GM23248 (cell line): ENCODE measurements at regions not wholly inside any gene's neighbourhood (a gene's known extent, or its start where the extent isn't known, plus 50 kb on each side); places are given as distances from the start of the nearest gene placed in this dataset.
"Not testable (repeated sequence)": the region's sequence is repeated elsewhere in the genome, so short reads cannot be mapped to it uniquely, and the experiment has no call there.

Source experiments
- DNase-seq: peaks from one replicate; pipeline ENCODE4 v3.0.0-alpha.2; 2015
- H2AFZ ChIP-seq: fragments of 200-600 bp; sonication (generic); 2 replicates; pipeline ENCODE4 v1.6.1; 2016; ENCODE audit warnings: antibody characterized with exemption
- H3F3A ChIP-seq: fragments of 200-600 bp; sonication (generic); 2 replicates; pipeline ENCODE4 v1.6.1; 2016; ENCODE audit warnings: mild to moderate bottlenecking, antibody characterized with exemption, mixed run types; ENCODE audit not compliant: insufficient read depth
- H3K27ac ChIP-seq: fragments of 200-600 bp; sonication (generic); 2 replicates; pipeline ENCODE4 v1.5.1; 2016; ENCODE audit warnings: mild to moderate bottlenecking
- H3K27me3 ChIP-seq: fragments of 200-600 bp; sonication (generic); replicated peaks from 2 replicates; pipeline ENCODE4 v1.6.1; 2016; ENCODE audit warnings: mild to moderate bottlenecking; ENCODE audit not compliant: insufficient read depth
- H3K36me3 ChIP-seq: fragments of 200-600 bp; sonication (generic); 2 replicates; pipeline ENCODE4 v1.6.1; 2016; ENCODE audit warnings: low read depth, mild to moderate bottlenecking
- H3K4me1 ChIP-seq: fragments of 200-600 bp; sonication (generic); 2 replicates; pipeline ENCODE4 v1.6.1; 2016; ENCODE audit warnings: mild to moderate bottlenecking; ENCODE audit not compliant: insufficient read depth
- H3K4me2 ChIP-seq: fragments of 200-600 bp; sonication (generic); one replicate; pipeline ENCODE4 v1.6.1; 2016; ENCODE audit warnings: mild to moderate bottlenecking; ENCODE audit not compliant: unreplicated experiment
- H3K4me3 ChIP-seq: fragments of 200-600 bp; sonication (generic); 2 replicates; pipeline ENCODE4 v1.5.1; 2016; ENCODE audit warnings: mild to moderate bottlenecking
- H3K79me2 ChIP-seq: fragments of 200-600 bp; sonication (generic); 2 replicates; pipeline ENCODE4 v1.6.1; 2016; ENCODE audit warnings: mild to moderate bottlenecking; ENCODE audit not compliant: insufficient read depth
- H3K9ac ChIP-seq: fragments of 200-600 bp; sonication (generic); 2 replicates; pipeline ENCODE4 v1.6.1; 2016; ENCODE audit warnings: mild to moderate bottlenecking
- H3K9me2 ChIP-seq: fragments of 200-600 bp; sonication (generic); 2 replicates; pipeline ENCODE4 v1.6.1; 2016; ENCODE audit warnings: mixed run types, mild to moderate bottlenecking, moderate library complexity; ENCODE audit not compliant: insufficient read depth
- H3K9me3 ChIP-seq: fragments of 200-600 bp; sonication (generic); one replicate; pipeline ENCODE4 v1.6.1; 2017; ENCODE audit warnings: low read depth
- H4K20me1 ChIP-seq: fragments of 200-600 bp; sonication (generic); 2 replicates; pipeline ENCODE4 v1.6.0; 2016; ENCODE audit not compliant: insufficient read depth
- EZH2 ChIP-seq: fragments of 200-600 bp; sonication (generic); IDR thresholded peaks from 2 replicates; pipeline ENCODE4 v1.6.1; 2018; ENCODE audit warnings: antibody characterized with exemption, mild to moderate bottlenecking; ENCODE audit not compliant: insufficient read depth, poor library complexity, severe bottlenecking
- EZH2phosphoT487 ChIP-seq: fragments of 200-600 bp; sonication (generic); IDR thresholded peaks from 2 replicates; pipeline ENCODE4 v1.6.1; 2018; ENCODE audit warnings: antibody characterized with exemption, moderate library complexity, mild to moderate bottlenecking, low read depth; ENCODE audit not compliant: insufficient read depth
- WGBS, 2 experiments: methylation state at CpG; one replicate each; pipeline ENCODE4 v1.1.6; 2015 to 2017; ENCODE audit warnings: low lambda C conversion rate in 2 of 2, low coverage in 1 of 2; ENCODE audit errors: missing lambda C conversion rate in 2 of 2; 5-methylcytosine and 5-hydroxymethylcytosine counted together
- in situ Hi-C: fragments of 300-500 bp; cut with MboI; formaldehyde crosslinking; loops from 2 replicates; pipeline ENCODE4 v1.15.0; 2020

DNA sequence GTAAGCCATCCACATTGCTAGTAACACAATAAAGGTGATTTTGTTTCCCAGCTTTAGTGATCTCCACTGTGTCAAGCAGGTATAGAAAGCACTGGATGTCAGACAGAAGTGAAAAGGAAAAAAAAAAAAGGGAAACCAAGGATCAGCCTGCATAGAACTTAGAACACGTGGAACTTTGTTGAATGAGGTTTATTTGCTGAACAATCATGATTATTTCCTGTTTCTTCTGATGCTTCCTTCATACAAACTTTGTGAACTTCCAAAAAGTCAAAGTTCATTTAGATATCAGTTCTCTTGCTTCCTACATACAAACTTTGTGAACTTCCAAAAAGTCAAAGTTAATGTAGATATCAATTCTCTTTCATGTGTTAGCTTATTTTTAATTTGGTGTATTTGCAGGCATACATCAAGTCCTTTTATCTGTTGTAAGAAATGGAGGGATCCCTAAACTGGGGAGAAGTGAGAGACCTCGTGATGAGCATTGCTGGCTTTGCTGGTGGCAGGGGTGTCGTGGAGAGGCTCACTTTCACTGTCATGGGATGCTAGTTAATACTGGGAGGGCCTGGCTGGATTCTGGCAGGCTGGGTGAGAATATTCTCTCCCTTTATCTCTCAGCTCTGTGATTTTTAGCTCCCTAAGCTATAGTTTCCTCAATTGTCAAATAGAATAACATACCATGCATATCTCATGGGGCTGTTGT, 298.4 kb downstream of the INHBA start:
- Histone ChIP-seq H3K4me1 (no peaks in the 10 kb centered on the region), H2AFZ (no peak overlapping the region), H3K9me2 (no peaks in the 10 kb centered on the region), H3K79me2 (no peaks in the 10 kb centered on the region), H3K27me3 (no peaks in the 10 kb centered on the region), H3K9me3 (no peaks in the 10 kb centered on the region), H3K4me2 (no peak overlapping the region), H3K4me3 (no peak overlapping the region), H3K36me3 (no peaks in the 10 kb centered on the region), H3K27ac (no peak overlapping the region), H3F3A (no peaks in the 10 kb centered on the region), H3K9ac (no peak overlapping the region), H4K20me1 (no peaks in the 10 kb centered on the region)
- no peak for DNase-seq
- 88 to 94% methylated on average over 3 of the region's 3 CpGs for WGBS, 2 experiments
- TF ChIP-seq EZH2phosphoT487 (no peak), EZH2 (no peak)
- in situ Hi-C loops = no loop called here

DNA sequence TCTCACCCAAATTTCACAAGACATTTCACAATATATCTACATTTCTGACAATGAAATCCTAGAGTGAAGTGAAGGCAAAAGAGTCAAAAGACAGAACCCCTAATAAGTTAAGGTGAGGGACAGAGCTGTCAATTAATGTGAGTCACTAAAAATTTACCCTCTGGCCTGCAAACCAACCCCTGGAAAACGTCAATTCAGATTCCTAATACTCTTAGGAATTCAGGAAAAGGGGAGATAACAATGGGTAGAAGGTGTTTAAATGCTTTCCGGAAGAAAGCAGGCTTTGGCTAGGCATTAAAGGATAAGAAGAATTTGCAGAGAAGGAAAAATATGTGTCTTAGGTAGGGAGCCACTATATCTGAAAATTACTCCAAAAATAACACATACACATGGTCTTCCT, 299.6 kb downstream of the INHBA start:
- Histone ChIP-seq H3K27me3 (no peaks in the 10 kb centered on the region), H3K9me3 (no peaks in the 10 kb centered on the region), H3K9ac (no peak overlapping the region), H2AFZ (no peak overlapping the region), H3K9me2 (no peaks in the 10 kb centered on the region), H3K36me3 (no peaks in the 10 kb centered on the region), H3F3A (no peaks in the 10 kb centered on the region), H4K20me1 (no peaks in the 10 kb centered on the region), H3K4me2 (no peak overlapping the region), H3K4me3 (no peak overlapping the region), H3K79me2 (no peaks in the 10 kb centered on the region), H3K4me1 (no peaks in the 10 kb centered on the region), H3K27ac (no peak overlapping the region)
- WGBS, 2 experiments = 82 to 86% methylated on average over 2 of the region's 2 CpGs
- TF ChIP-seq EZH2 = no peak
- TF ChIP-seq EZH2phosphoT487 = no peak
- in situ Hi-C loops = no loop called here
- DNase-seq = no peak

DNA sequence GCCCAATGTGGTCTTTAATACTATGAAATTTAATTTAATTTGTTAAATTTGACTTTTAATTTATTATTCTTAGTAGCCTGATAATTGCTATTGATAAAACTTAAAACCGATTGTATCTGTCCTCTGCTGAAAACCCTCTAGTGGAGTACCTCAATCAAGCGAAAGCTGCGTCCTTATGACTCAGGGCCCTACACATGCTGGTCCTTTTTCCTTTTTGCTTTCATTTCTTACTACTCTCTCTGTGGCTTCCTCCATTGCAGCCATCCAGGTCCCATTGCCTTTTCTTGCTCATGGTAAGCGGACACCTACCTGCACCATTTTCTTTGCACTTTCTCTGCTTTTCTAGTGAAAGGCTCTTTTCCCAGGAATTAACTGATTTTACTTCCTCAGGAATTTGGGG, 301.1 kb downstream of the INHBA start:
- Histone ChIP-seq H4K20me1 (no peaks in the 10 kb centered on the region), H3K27me3 (no peaks in the 10 kb centered on the region), H3K4me3 (no peak overlapping the region), H3K9ac (no peak overlapping the region), H2AFZ (no peak overlapping the region), H3K79me2 (no peaks in the 10 kb centered on the region), H3K9me3 (no peaks in the 10 kb centered on the region), H3K9me2 (no peaks in the 10 kb centered on the region), H3K36me3 (no peaks in the 10 kb centered on the region), H3K27ac (no peak overlapping the region), H3K4me1 (no peaks in the 10 kb centered on the region), H3K4me2 (no peak overlapping the region), H3F3A (no peaks in the 10 kb centered on the region)
- DNase-seq = no peak
- WGBS, 2 experiments = 45 to 47% methylated on average over 4 of the region's 4 CpGs
- in situ Hi-C loops = no loop called here
- no peak for TF ChIP-seq EZH2phosphoT487

DNA sequence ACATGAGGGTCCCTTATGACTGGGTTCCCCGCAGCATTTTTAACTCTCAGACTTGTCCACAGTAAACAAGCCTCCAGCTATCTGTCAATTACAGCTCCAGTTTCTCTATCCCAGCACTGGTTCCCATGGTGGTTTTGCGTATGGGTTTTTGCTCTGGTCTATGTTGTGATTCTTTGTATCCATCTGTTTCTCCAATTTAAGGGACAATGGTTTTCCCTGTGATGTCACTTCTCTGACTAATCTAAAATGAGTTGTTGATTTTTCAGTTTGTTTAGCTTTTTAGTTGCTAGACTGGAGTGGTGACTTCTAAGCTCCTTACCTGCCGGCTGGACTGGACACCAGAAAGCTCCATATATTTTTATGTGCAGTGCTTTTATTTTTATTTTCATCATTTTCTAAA, 303.7 kb downstream of the INHBA start:
- Histone ChIP-seq H2AFZ (no peak overlapping the region), H3K79me2 (no peaks in the 10 kb centered on the region), H3K4me2 (no peak overlapping the region), H3K9me2 (no peaks in the 10 kb centered on the region), H3K4me1 (no peaks in the 10 kb centered on the region), H3F3A (no peaks in the 10 kb centered on the region), H3K36me3 (no peaks in the 10 kb centered on the region), H3K9me3 (no peaks in the 10 kb centered on the region), H4K20me1 (no peaks in the 10 kb centered on the region), H3K4me3 (no peak overlapping the region), H3K27ac (no peak overlapping the region), H3K9ac (no peak overlapping the region), H3K27me3 (no peaks in the 10 kb centered on the region)
- DNase-seq = no peak
- in situ Hi-C loops = no loop called here
- TF ChIP-seq EZH2 (no peak), EZH2phosphoT487 (no peak)
- WGBS, 2 experiments = 86 to 90% methylated on average over 3 of the region's 3 CpGs

DNA sequence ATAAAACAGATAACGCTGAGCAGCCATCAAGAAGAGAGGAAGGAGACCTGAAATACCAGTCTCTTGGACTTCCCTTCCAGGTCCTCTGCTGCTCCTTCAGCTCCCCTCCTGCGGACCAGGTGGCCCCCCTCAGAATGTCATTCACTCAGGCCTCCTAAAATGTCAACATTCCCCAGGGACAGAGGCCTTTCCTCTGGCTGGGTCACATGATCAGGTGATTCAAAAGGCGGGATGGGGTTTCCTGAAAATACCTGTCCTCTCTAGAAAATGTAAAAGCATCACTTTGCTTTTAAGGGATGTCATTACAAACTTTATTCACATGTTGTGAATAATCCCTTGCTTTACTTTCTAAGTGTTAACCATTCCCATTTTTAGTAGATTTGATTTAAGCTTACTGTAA, 311.1 kb downstream of the INHBA start:
- Histone ChIP-seq H4K20me1 (no peaks in the 10 kb centered on the region), H3F3A (no peaks in the 10 kb centered on the region), H2AFZ (no peak overlapping the region), H3K27me3 (no peaks in the 10 kb centered on the region), H3K9ac (no peak overlapping the region), H3K4me3 (no peak overlapping the region), H3K9me3 (no peaks in the 10 kb centered on the region), H3K79me2 (no peaks in the 10 kb centered on the region), H3K9me2 (no peaks in the 10 kb centered on the region), H3K27ac (no peak overlapping the region), H3K4me2 (no peak overlapping the region), H3K36me3 (no peaks in the 10 kb centered on the region), H3K4me1 (no peaks in the 10 kb centered on the region)
- TF ChIP-seq EZH2 = no peak
- TF ChIP-seq EZH2phosphoT487 = no peak
- DNase-seq = no peak
- in situ Hi-C loops = no loop called here
- 86% methylated on average over 3 of the region's 3 CpGs for WGBS, 2 experiments

DNA sequence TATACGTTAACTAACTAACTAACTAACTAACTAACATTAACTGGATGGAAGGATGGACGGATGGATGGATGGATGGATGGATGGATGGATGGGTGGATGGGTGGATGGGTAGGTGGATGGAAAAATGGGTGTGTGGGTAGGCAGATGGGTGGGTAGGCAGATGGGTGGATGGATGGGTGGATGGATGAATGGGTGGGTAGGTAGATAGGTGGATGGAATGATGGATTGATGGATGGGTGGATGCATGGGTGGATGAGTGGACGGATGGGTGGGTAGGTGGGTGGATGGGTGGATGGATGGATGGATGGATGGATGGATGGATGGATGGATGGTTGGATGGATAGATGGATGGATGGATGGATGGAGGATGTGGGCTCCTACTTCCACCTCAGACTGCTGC, 314.0 kb downstream of the INHBA start:
- H3K9ac ChIP-seq, H3K4me1 ChIP-seq, H3K36me3 ChIP-seq, H3K27me3 ChIP-seq, H3K9me3 ChIP-seq, H3K4me2 ChIP-seq, H2AFZ ChIP-seq, H3K9me2 ChIP-seq, H3F3A ChIP-seq, in situ Hi-C loops, H3K27ac ChIP-seq, H4K20me1 ChIP-seq, H3K4me3 ChIP-seq, DNase-seq, H3K79me2 ChIP-seq: not testable (repeated sequence)
- WGBS, 2 experiments = 54 to 55% methylated on average over 3 of the region's 3 CpGs
